ENCODE measurements at regions not wholly inside any gene's neighbourhood (a gene's known extent, or its start where the extent isn't known, plus 50 kb on each side); places are given as distances from the start of the nearest gene placed in this dataset.

GRCh38 chr2:88310787-88311186 is 140.6 kb downstream of the THNSL2 start:
- Histone ChIP-seq H3K4me3 (ENCODE audit: insufficient read depth, low read depth, low read length) (no peak overlapping the region), H2BK20ac (ENCODE audit: low read depth, low read length) (no peak overlapping the region), H4K91ac (ENCODE audit: insufficient read depth, low read depth, low read length) (no peak overlapping the region), H3K56ac (ENCODE audit: extremely low read depth, insufficient read depth, low read length) (no peak overlapping the region), H4K8ac (ENCODE audit: low read depth in 2 of 2, low read length in 2 of 2) (no peak overlapping the region), H2BK15ac (ENCODE audit: low read depth, low read length) (no peak overlapping the region), H3K18ac (ENCODE audit: low read depth, low read length) (no peak overlapping the region), H3K27ac (ENCODE audit: insufficient read depth, low read length) (no peak overlapping the region), H3K14ac (replicated peaks; ENCODE audit: low read depth, low read length) (no peak overlapping the region), H3K9me3 (ENCODE audit: control insufficient read depth, insufficient read depth, low read length) (no peaks in the 10 kb centered on the region), H3K9me1 (ENCODE audit: insufficient read depth, low read length) (no peaks in the 10 kb centered on the region), H2BK120ac (ENCODE audit: low read depth, low read length) (no peak overlapping the region), H2AK9ac (replicated peaks; ENCODE audit: low read depth, low read length, poor library complexity) (no peak overlapping the region), H3K4me1 (ENCODE audit: control insufficient read depth, insufficient read depth, low read length) (no peaks in the 10 kb centered on the region), H3K36me3 (ENCODE audit: control insufficient read depth, insufficient read depth, low read length) (no peaks in the 10 kb centered on the region), H3K4me2 (ENCODE audit: low read depth, low read length) (no peak overlapping the region), H3K4ac (ENCODE audit: low read depth, low read length) (no peak overlapping the region), H2AFZ (replicated peaks; ENCODE audit: low read length, poor library complexity) (no peak overlapping the region), H3K23ac (ENCODE audit: low read depth, low read length) (no peak overlapping the region), H4K5ac (ENCODE audit: low read depth, low read length) (no peak overlapping the region), H2AK5ac (ENCODE audit: low read depth, low read length) (no peak overlapping the region), H3K9ac (ENCODE audit: low read depth, low read length) (no peak overlapping the region), H3K79me1 (ENCODE audit: low read depth in 1 of 2, low read length in 2 of 2) (no peaks in the 10 kb centered on the region), H4K20me1 (ENCODE audit: insufficient read depth, low read length) (no peaks in the 10 kb centered on the region), H3K27me3 (ENCODE audit: control insufficient read depth, insufficient read depth, low read length) (no peaks in the 10 kb centered on the region), H2BK5ac (ENCODE audit: low read depth, low read length, poor library complexity, severe bottlenecking) (no peak overlapping the region)
- BruUV-seq (replicated peaks), result no TSS peak
- dilution Hi-C loops (cut with HindIII; ENCODE audit: low sequenced_read_pairs, unreplicated experiment), result no loop called here
- ATAC-seq (ENCODE audit: low read depth) (no peak), DNase-seq (no peak)
- in situ Hi-C loops (cut with MboI; ENCODE audit: low sequenced_read_pairs), result no loop called here
- CTCF ChIA-PET, result no interaction called here
- no CpG with 5 or more reads among the region's 1 CpG for WGBS, 2 experiments (ENCODE audit: extremely low coverage in 2 of 2, insufficient read length in 1 of 2)
- intact Hi-C loops (cut with micrococcal nuclease), result no loop called here
- TF ChIP-seq CHD1 (IDR thresholded peaks at IDR 0.05; ENCODE audit: low read depth, low read length) (no peak), MAFK (IDR thresholded peaks at IDR 0.05; ENCODE audit: low read depth, low read length) (no peak), MXI1 (IDR thresholded peaks at IDR 0.05; ENCODE audit: borderline replicate concordance, low read depth, low read length) (no peak), MAZ (IDR thresholded peaks at IDR 0.05; ENCODE audit: borderline replicate concordance, low read depth, low read length) (no peak), CEBPB (IDR thresholded peaks at IDR 0.05; ENCODE audit: low read depth, low read length) (no peak), CTCF (conservative IDR thresholded peaks at IDR 0.05; ENCODE audit: low read depth, low read length) (no peak), BHLHE40 (IDR thresholded peaks at IDR 0.05; ENCODE audit: low read depth, low read length) (no peak), NFE2L2 (IDR thresholded peaks at IDR 0.05; ENCODE audit: low read depth, low read length) (no peak), ELK1 (IDR thresholded peaks at IDR 0.05; ENCODE audit: borderline replicate concordance, low read depth, low read length) (no peak), POLR2A (IDR thresholded peaks at IDR 0.05; ENCODE audit: low read depth, low read length) (no peak), USF2 (IDR thresholded peaks at IDR 0.05; ENCODE audit: low read depth, low read length) (no peak), RAD21 (IDR thresholded peaks at IDR 0.05; ENCODE audit: low read length) (no peak), SMC3 (IDR thresholded peaks at IDR 0.05; ENCODE audit: low read depth, low read length) (no peak), FOS (IDR thresholded peaks at IDR 0.05; ENCODE audit: low read depth, low read length) (no peak), RFX5 (IDR thresholded peaks at IDR 0.05; ENCODE audit: low read depth, low read length) (no peak), RCOR1 (IDR thresholded peaks at IDR 0.05; ENCODE audit: insufficient replicate concordance, low read length) (no peak)
- POLR2A ChIA-PET (ENCODE audit: unreplicated experiment), result no interaction called here
